ENCODE measurements at regions not wholly inside any gene's neighbourhood (a gene's known extent, or its start where the extent isn't known, plus 50 kb on each side); places are given as distances from the start of the nearest gene placed in this dataset.

- no peak for DNase-seq
- H3K36me3 ChIP-seq, result no peaks in the 10 kb centered on the region
- H3K9me3 ChIP-seq (ENCODE audit: severe bottlenecking), result no peaks in the 10 kb centered on the region
- no peak overlapping the region for H3K4me3 ChIP-seq (ENCODE audit: low read depth, low read length)
- H3K27me3 ChIP-seq (ENCODE audit: insufficient read depth, low read depth, severe bottlenecking), result no peaks in the 10 kb centered on the region
- no peak overlapping the region for H3K27ac ChIP-seq
- no peak for TF ChIP-seq CTCF (IDR thresholded peaks at IDR 0.05; ENCODE audit: low read depth, low read length)
Measured at GRCh38 chr13:103277959-103278694, 211.9 kb upstream of the SLC10A2 start.

- no peaks in the 10 kb centered on the region for H3K9me3 ChIP-seq (ENCODE audit: severe bottlenecking)
- no peaks in the 10 kb centered on the region for H3K36me3 ChIP-seq
- no peak for TF ChIP-seq CTCF (IDR thresholded peaks at IDR 0.05; ENCODE audit: low read depth, low read length)
- DNase-seq, result no peak
- H3K4me3 ChIP-seq (ENCODE audit: low read depth, low read length), result no peak overlapping the region
- no peak overlapping the region for H3K27ac ChIP-seq
- H3K27me3 ChIP-seq (ENCODE audit: insufficient read depth, low read depth, severe bottlenecking), result no peaks in the 10 kb centered on the region
Measured at GRCh38 chr13:103276775-103277498, 210.7 kb upstream of the SLC10A2 start.

GRCh38 chr13:103275722-103276121 is 209.5 kb upstream of the SLC10A2 start:
- DNase-seq, result no peak
- H3K36me3 ChIP-seq, result no peaks in the 10 kb centered on the region
- TF ChIP-seq CTCF (IDR thresholded peaks at IDR 0.05; ENCODE audit: low read depth, low read length), result no peak
- H3K9me3 ChIP-seq (ENCODE audit: severe bottlenecking), result no peaks in the 10 kb centered on the region
- H3K27ac ChIP-seq, result no peak overlapping the region
- no peaks in the 10 kb centered on the region for H3K27me3 ChIP-seq (ENCODE audit: insufficient read depth, low read depth, severe bottlenecking)
- H3K4me3 ChIP-seq (ENCODE audit: low read depth, low read length), result no peak overlapping the region

- no peak for TF ChIP-seq CTCF (IDR thresholded peaks at IDR 0.05; ENCODE audit: low read depth, low read length)
- Histone ChIP-seq H3K9me3 (ENCODE audit: severe bottlenecking) (no peaks in the 10 kb centered on the region), H3K27ac (no peak overlapping the region), H3K36me3 (no peaks in the 10 kb centered on the region), H3K4me3 (ENCODE audit: low read depth, low read length) (no peak overlapping the region), H3K27me3 (ENCODE audit: insufficient read depth, low read depth, severe bottlenecking) (no peaks in the 10 kb centered on the region)
- no peak for DNase-seq
Measured at GRCh38 chr13:103275081-103275480, 208.9 kb upstream of the SLC10A2 start.

GRCh38 chr13:103273825-103274224 is 207.6 kb upstream of the SLC10A2 start:
- Histone ChIP-seq H3K4me3 (ENCODE audit: low read depth, low read length) (no peak overlapping the region), H3K27me3 (ENCODE audit: insufficient read depth, low read depth, severe bottlenecking) (no peaks in the 10 kb centered on the region), H3K27ac (no peak overlapping the region), H3K36me3 (no peaks in the 10 kb centered on the region), H3K9me3 (ENCODE audit: severe bottlenecking) (no peaks in the 10 kb centered on the region)
- TF ChIP-seq CTCF (IDR thresholded peaks at IDR 0.05; ENCODE audit: low read depth, low read length), result no peak
- DNase-seq, result no peak
